ENCODE measurements at regions not wholly inside any gene's neighbourhood (a gene's known extent, or its start where the extent isn't known, plus 50 kb on each side); places are given as distances from the start of the nearest gene placed in this dataset.

- no peak overlapping the region for H3K4me3 ChIP-seq (replicated peaks; ENCODE audit: low read depth, low read length)
- no peak for DNase-seq (ENCODE audit: low read depth)
- no peak for TF ChIP-seq CTCF (IDR thresholded peaks at IDR 0.05; ENCODE audit: low read length, missing control alignments)
Observed at GRCh38 chr20:51876313-51876940, 74.1 kb upstream of the SALL4 start.

- no peak for TF ChIP-seq CTCF (IDR thresholded peaks at IDR 0.05; ENCODE audit: low read length, missing control alignments)
- no peak overlapping the region for H3K4me3 ChIP-seq (replicated peaks; ENCODE audit: low read depth, low read length)
- no peak for DNase-seq (ENCODE audit: low read depth)
Observed at GRCh38 chr20:51873652-51874051, 71.3 kb upstream of the SALL4 start.

GRCh38 chr20:51871943-51872342 is 69.6 kb upstream of the SALL4 start:
- no peak for DNase-seq (ENCODE audit: low read depth)
- H3K4me3 ChIP-seq (replicated peaks; ENCODE audit: low read depth, low read length), result no peak overlapping the region
- no peak for TF ChIP-seq CTCF (IDR thresholded peaks at IDR 0.05; ENCODE audit: low read length, missing control alignments)

GRCh38 chr20:51869002-51869401 is 66.7 kb upstream of the SALL4 start:
- DNase-seq (ENCODE audit: low read depth), result no peak
- no peak for TF ChIP-seq CTCF (IDR thresholded peaks at IDR 0.05; ENCODE audit: low read length, missing control alignments)
- no peak overlapping the region for H3K4me3 ChIP-seq (replicated peaks; ENCODE audit: low read depth, low read length)

- H3K4me3 ChIP-seq (replicated peaks; ENCODE audit: low read depth, low read length), result no peak overlapping the region
- no peak for TF ChIP-seq CTCF (IDR thresholded peaks at IDR 0.05; ENCODE audit: low read length, missing control alignments)
- DNase-seq (ENCODE audit: low read depth), result no peak
Observed at GRCh38 chr20:51867251-51867650, 64.9 kb upstream of the SALL4 start.

GRCh38 chr20:51864967-51865366 is 62.6 kb upstream of the SALL4 start:
- H3K4me3 ChIP-seq (replicated peaks; ENCODE audit: low read depth, low read length), result no peak overlapping the region
- DNase-seq (ENCODE audit: low read depth), result no peak
- no peak for TF ChIP-seq CTCF (IDR thresholded peaks at IDR 0.05; ENCODE audit: low read length, missing control alignments)

- DNase-seq (ENCODE audit: low read depth), result no peak
- TF ChIP-seq CTCF (IDR thresholded peaks at IDR 0.05; ENCODE audit: low read length, missing control alignments), result no peak
- H3K4me3 ChIP-seq (replicated peaks; ENCODE audit: low read depth, low read length), result no peak overlapping the region
Observed at GRCh38 chr20:51862796-51863195, 60.5 kb upstream of the SALL4 start.
